GM21786 (cell line): ENCODE measurements at regions not wholly inside any gene's neighbourhood (a gene's known extent, or its start where the extent isn't known, plus 50 kb on each side); places are given as distances from the start of the nearest gene placed in this dataset.

Experiments used
- ATAC-seq: cut with Tn5 transposase; IDR thresholded peaks from one replicate; pipeline ENCODE4 v1.9.1; 2021; ENCODE audit not compliant: unreplicated experiment

DNA sequence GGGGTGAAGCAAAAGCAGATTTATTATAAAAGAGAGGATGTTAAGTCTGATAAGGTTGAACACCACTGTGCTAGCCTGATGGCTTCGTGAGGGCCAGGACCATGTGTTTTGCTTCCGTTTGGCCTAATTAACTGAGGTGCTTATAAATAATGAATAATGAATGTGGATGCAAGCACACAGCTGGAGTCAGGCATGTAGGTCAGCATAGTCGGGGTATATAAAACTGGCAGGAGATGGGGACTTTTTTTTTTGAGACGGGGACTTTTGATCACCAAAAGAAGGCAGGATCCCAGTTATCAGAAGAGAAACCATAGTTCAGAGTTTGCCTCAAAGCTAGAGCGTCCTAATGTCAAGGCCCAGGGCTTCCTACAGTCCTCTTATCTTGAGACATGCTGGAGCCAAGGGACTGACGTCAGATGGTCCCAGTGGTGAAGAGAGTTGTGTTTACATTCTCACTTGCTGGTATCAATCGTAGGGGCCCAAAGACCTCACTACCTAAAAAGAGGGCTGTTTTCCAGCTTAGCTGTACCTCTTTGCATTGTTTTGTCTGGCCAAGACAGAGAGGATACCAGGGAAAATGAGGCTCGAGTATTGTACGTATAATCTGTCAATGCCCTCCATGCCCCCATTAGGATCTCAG, 50.4 kb downstream of the RTL9 start:
- ATAC-seq = no peak

DNA sequence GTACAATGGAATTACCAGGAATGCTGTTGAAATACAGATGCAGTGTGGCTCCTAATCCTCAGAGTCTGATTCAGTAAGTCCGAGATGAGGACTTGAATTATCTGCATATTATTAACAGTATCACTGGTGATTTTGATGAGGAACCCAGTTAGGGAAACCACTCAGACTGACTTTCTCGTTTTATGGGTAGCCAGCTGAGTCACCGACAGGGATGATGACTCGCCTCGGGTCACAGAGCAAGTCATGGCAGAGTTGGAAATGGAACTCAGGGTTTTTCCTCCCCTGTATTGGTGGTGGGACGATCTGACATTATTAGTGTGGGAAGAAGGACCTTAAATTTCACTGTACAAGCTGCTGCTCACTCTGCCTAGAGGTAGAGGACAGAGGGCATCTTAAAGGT, 51.3 kb downstream of the RTL9 start:
- ATAC-seq = no peak

DNA sequence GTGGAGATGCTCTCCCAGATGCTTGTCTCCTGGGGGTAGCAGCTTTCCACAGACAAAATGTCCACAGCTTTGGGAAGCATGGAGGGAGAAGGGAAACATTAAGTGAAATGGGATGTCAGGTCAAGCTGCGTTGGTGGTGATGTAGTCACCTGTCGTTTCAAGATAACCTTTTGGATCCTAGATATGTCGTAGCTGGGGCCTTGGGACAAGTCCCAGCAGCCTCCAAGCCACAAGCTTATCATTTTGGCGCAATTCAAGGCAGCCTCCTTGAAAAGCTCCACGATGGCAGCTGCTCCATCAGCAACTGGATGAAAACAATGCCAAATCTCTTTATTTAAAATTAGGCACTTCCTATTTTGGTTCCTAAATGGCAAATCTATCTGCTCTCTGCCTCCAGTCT, 52.0 kb downstream of the RTL9 start:
- ATAC-seq = no peak

- peak; percentile 58 for ATAC-seq
Observed at GRCh38 chrX:110412971-110413726, 54.5 kb downstream of the RTL9 start.

DNA sequence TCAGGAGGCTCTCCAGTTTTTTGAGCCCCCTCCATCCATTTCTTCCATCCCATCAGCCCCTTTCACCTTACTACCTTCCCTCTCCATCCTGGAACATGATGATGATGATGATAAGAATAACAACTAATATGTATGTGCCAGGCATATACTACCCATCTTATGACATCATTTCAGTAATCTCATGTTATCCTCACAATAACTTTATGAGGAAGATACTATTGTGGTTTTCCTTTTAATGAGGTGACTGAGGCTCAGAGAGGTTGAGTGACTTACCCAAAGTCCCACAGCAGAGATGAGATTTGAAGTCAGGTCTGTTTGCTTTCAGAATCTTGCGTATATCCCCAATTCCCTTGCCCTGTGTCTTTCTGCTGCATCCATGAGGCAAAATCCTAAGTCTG, 55.1 kb downstream of the RTL9 start:
- no peak for ATAC-seq

- peak; percentile 28 for ATAC-seq
Observed at GRCh38 chrX:110414273-110414672, 55.6 kb downstream of the RTL9 start.

GRCh38 chrX:110414679-110415439, 56.2 kb downstream of the RTL9 start:
- peak; percentile 80 for ATAC-seq

DNA sequence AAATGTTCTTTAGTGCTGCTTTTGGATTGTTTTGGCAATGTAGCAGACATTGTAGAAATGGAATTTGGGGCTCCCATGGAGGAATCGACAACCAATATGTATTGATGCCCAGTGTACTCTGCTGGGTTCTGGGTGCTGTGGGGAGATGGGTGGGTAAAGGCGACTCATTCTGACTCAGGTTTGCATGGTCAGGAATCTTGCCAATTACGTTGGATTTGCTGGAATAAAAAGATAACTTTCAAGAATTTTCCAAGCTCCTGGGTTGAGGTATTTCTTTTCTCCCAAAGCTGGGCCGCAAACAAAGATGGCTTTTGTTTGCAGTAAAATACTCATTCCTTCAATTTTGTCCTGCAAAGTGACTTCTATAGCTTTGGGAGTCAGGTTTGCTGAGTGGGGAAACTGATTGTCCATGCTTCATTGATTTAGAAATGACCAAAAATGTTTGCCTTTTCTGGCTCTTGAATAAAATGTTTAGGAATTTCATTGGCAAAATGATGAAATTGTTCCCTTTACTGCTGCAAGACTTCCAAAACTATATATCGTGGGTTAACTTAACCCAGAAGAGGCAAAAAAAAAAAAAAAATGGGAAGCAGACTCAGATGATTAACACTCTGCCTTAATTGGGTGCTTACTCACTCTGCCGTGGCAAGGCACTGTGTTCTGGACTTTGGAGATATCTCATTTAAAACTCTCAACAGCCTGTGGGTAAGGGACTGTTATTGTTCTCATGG, 57.0 kb downstream of the RTL9 start:
- ATAC-seq = no peak

DNA sequence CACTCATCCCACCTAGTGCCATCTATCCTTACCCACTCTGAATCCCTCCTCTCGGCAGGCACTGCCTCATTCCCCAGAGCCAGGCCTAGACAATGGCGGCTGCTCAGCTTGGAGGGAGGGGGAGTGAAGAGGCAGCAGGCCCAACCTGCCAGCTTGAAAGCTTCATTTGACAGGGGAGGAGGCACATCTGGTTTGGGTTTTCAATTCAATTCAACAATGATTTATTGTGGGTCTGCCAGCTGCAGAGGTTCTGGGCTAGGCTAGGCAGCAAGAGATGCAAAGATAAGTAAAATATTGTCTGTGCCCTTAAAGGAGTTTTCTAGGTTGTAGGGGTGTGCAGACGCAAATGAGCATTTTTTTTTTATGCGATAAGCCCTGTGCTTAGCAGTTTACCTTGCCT, 58.5 kb downstream of the RTL9 start:
- ATAC-seq = no peak

DNA sequence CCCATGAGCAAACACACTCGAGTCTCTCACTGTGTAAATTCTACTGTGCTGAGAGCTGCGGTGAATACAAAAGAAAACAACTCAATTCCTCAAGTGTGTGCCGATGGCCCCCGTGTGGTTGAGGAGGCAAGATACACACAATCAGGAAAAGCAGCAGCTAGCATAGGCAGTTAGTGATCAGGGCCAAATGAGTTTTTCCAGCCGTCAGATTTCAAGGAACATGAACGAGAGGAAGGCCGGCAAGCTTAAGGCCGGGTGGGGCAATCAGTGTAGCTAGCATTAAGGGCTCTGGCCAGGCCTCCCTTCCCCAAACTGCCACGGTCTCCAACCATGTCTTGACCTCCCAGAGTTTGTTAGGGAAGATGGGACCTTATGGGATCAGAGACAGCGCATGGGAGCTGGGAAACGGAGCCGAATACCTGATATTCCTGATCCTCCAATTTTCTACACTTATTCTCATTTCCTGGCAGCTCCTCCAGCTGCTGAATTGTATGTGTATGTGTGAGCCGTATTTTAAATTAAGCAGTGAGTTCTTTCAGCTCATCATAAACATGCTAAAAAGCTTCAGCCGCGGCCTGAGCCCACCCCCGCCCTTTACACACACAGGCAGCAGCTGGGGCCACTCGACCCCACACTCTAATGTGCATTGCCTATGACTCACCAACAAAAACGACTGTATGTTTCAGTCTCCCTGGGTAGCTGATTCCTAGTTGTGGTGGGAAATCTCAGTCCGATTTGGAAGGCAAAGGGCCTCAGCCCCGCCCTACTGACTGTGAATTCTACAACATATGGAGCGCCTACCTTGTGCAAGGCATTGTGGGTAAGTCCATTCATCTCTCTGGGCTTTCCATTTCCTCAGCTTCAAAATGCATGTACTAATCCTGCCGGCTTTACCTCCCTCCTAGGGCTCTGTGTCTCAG, 59.9 kb downstream of the RTL9 start:
- ATAC-seq = no peak

DNA sequence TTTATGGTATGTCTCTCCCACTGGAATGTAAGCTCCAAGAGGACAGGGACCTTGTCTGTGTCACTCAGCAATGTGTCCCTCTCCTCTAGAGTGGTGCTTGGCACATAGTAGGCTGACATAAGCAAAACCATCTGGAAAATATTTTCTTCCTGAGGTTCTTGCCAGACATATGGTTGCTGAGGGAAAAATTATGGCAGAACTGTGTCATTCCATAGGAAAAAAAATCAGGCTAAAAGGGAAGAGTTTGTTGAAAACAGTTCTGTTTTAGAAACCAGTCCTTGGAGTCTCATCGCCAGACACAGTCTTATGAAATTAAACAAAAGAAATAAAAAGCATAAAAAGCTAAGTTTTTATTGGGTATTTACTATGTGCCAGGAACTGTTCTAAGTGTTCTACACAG, 60.9 kb downstream of the RTL9 start:
- ATAC-seq = no peak

GRCh38 chrX:110420771-110421499, 62.3 kb downstream of the RTL9 start:
- ATAC-seq = peak; percentile 56

- ATAC-seq = no peak
Observed at GRCh38 chrX:110421500-110422455, 63.1 kb downstream of the RTL9 start.

GRCh38 chrX:110425222-110426154, 66.8 kb downstream of the RTL9 start:
- no peak for ATAC-seq

DNA sequence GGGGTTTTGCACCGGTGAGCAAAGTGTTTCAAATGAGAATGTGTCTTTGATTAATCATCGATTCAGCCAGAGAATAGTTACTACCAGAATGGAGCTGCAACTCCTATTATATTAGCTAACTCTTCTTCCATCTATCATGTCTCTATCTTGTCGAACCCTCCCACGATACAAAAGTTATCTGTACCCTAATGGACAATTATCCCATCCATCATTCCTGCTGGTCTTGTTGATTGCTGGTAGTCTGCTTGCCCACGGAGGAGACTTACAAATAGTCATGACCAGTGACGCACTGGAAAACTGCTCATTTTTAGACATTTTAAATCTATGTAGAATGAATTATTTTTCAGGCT, 67.5 kb downstream of the RTL9 start:
- no peak for ATAC-seq

DNA sequence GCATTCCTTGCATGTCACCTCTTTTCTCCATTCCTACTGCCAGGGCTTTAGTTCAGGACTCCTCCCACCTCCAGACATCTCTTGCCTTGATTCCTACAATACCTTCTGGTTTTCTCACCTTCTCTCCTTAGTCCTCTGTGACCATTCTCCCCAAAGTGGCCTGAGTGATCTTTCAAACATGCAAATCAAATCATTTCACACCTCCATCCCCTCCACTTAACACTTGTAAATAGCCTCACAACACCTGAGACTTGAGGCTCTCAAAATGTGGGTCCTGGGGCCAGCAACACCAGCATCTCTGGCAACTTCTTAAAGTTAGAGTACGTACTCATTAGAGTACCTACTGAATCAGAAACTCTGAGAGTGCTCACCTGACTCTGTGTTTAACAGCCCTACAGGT, 68.4 kb downstream of the RTL9 start:
- ATAC-seq = no peak

DNA sequence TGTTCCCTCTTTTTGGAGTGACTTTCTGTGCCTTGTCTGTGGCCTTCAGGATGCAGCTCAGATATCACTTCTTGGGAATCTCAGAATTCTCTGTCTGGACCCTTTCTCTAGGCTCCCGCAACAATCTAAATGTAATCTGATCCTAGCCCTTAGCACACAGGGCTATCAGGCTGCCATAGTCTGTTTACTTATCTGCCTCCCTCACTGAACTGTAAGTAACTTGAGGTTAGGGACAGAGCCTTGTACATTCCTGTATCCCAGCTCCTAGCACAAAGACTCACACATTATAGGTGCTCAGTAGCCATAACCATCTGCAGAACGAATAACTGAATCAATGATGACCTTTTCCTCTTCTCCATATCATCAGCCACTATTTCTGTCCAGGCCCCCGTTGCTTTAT, 69.5 kb downstream of the RTL9 start:
- no peak for ATAC-seq
